Hepatocyte (in vitro differentiated cells): ENCODE measurements at regions not wholly inside any gene's neighbourhood (a gene's known extent, or its start where the extent isn't known, plus 50 kb on each side); places are given as distances from the start of the nearest gene placed in this dataset.
A peak's percentile ranks its signal among the peaks of the same experiment; 100 is the strongest.

ENCODE experiments used
- DNase-seq: peaks from one replicate; pipeline ENCODE4 v3.0.0-alpha.2; 2016; ENCODE audit warnings: low spot score
- H2AFZ ChIP-seq: fragments of 200-600 bp; sonication (generic); 2 replicates; pipeline ENCODE4 v1.6.0; 2016; ENCODE audit warnings: antibody characterized with exemption, mild to moderate bottlenecking
- H3K27ac ChIP-seq: fragments of 200-600 bp; sonication (generic); 2 replicates; pipeline ENCODE4 v1.5.1; 2016; ENCODE audit warnings: mild to moderate bottlenecking
- H3K27me3 ChIP-seq: fragments of 200-600 bp; sonication (generic); 2 replicates; pipeline ENCODE4 v1.6.1; 2016
- H3K36me3 ChIP-seq: fragments of 200-600 bp; sonication (generic); replicated peaks from 2 replicates; pipeline ENCODE4 v1.5.1; 2016; ENCODE audit warnings: low read depth; ENCODE audit not compliant: insufficient read depth
- H3K4me1 ChIP-seq: fragments of 200-600 bp; sonication (generic); 2 replicates; pipeline ENCODE4 v1.5.1; 2016; ENCODE audit warnings: mild to moderate bottlenecking, moderate library complexity; ENCODE audit not compliant: insufficient read depth
- H3K4me2 ChIP-seq: fragments of 200-600 bp; sonication (generic); 2 replicates; pipeline ENCODE4 v1.6.0; 2016
- H3K4me3 ChIP-seq: fragments of 200-600 bp; sonication (generic); 2 replicates; pipeline ENCODE4 v1.5.1; 2016; ENCODE audit warnings: mild to moderate bottlenecking
- H3K79me2 ChIP-seq: fragments of 200-600 bp; sonication (generic); 2 replicates; pipeline ENCODE4 v1.6.0; 2017; ENCODE audit warnings: mild to moderate bottlenecking
- H3K9me2 ChIP-seq: fragments of 200-600 bp; sonication (generic); replicated peaks from 2 replicates; pipeline ENCODE4 v1.6.0; 2017; ENCODE audit warnings: mild to moderate bottlenecking; ENCODE audit not compliant: insufficient read depth
- H3K9me3 ChIP-seq: fragments of 200-600 bp; sonication (generic); 2 replicates; pipeline ENCODE4 v1.5.1; 2016; ENCODE audit warnings: low read depth, mild to moderate bottlenecking
- H4K20me1 ChIP-seq: fragments of 200-600 bp; sonication (generic); 2 replicates; pipeline ENCODE4 v1.6.0; 2016; ENCODE audit warnings: mild to moderate bottlenecking; ENCODE audit not compliant: insufficient read depth, poor library complexity, severe bottlenecking
- EZH2 ChIP-seq: fragments of 200-600 bp; sonication (generic); IDR thresholded peaks from 2 replicates; pipeline ENCODE4 v1.6.1; 2016; ENCODE audit warnings: antibody characterized with exemption, mild to moderate bottlenecking, borderline replicate concordance
- EZH2phosphoT487 ChIP-seq: fragments of 200-600 bp; sonication (generic); IDR thresholded peaks from one replicate; pipeline ENCODE4 v1.6.1; 2018; ENCODE audit warnings: antibody characterized with exemption, mild to moderate bottlenecking, low read depth, moderate library complexity; ENCODE audit not compliant: unreplicated experiment, severe bottlenecking
- WGBS: methylation state at CpG from one replicate; pipeline ENCODE4 v1.1.6; 2016; ENCODE audit warnings: low lambda C conversion rate; ENCODE audit errors: missing lambda C conversion rate; 5-methylcytosine and 5-hydroxymethylcytosine counted together
- TF ChIP-seq, protein P1 (sequence below): fragments of 200-600 bp; sonication (generic); IDR thresholded peaks from 2 replicates; pipeline ENCODE4 v1.5.1; 2016; ENCODE audit warnings: antibody characterized with exemption, mild to moderate bottlenecking; ENCODE audit not compliant: poor library complexity

DNA sequence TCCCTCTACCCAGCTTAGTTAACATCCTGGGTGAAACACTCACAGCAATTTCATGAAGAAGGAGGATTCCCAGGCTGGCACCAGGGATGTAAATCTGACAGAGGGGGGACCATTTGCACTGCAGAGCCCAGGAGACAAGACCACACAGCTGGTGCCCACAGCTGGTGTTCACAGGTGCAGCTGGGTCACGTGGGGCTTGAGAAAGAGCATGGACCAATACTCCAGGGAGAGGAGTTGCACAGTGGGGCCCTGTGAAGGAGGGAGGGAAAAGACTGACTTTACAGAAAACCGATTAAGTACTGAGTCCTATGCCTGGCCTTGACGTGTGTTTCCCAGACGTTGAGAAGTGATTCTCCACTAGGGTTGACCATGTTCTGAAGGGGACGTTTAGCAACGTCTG, 1316.7 kb upstream of the TMEM132C start:
- Histone ChIP-seq H3K4me2 (no peak overlapping the region), H3K4me1 (peaks cover 4% of the 10 kb centered on the region), H3K4me3 (no peak overlapping the region), H4K20me1 (no peaks in the 10 kb centered on the region), H2AFZ (no peak overlapping the region), H3K9me2 (no peaks in the 10 kb centered on the region), H3K79me2 (no peaks in the 10 kb centered on the region), H3K36me3 (no peaks in the 10 kb centered on the region), H3K27me3 (no peaks in the 10 kb centered on the region), H3K27ac (no peak overlapping the region), H3K9me3 (no peaks in the 10 kb centered on the region)
- no peak for DNase-seq
- TF ChIP-seq, protein P1, sequence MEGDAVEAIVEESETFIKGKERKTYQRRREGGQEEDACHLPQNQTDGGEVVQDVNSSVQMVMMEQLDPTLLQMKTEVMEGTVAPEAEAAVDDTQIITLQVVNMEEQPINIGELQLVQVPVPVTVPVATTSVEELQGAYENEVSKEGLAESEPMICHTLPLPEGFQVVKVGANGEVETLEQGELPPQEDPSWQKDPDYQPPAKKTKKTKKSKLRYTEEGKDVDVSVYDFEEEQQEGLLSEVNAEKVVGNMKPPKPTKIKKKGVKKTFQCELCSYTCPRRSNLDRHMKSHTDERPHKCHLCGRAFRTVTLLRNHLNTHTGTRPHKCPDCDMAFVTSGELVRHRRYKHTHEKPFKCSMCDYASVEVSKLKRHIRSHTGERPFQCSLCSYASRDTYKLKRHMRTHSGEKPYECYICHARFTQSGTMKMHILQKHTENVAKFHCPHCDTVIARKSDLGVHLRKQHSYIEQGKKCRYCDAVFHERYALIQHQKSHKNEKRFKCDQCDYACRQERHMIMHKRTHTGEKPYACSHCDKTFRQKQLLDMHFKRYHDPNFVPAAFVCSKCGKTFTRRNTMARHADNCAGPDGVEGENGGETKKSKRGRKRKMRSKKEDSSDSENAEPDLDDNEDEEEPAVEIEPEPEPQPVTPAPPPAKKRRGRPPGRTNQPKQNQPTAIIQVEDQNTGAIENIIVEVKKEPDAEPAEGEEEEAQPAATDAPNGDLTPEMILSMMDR, result no peak
- no peak for TF ChIP-seq EZH2phosphoT487
- WGBS, result 86% methylated on average over 6 of the region's 6 CpGs

DNA sequence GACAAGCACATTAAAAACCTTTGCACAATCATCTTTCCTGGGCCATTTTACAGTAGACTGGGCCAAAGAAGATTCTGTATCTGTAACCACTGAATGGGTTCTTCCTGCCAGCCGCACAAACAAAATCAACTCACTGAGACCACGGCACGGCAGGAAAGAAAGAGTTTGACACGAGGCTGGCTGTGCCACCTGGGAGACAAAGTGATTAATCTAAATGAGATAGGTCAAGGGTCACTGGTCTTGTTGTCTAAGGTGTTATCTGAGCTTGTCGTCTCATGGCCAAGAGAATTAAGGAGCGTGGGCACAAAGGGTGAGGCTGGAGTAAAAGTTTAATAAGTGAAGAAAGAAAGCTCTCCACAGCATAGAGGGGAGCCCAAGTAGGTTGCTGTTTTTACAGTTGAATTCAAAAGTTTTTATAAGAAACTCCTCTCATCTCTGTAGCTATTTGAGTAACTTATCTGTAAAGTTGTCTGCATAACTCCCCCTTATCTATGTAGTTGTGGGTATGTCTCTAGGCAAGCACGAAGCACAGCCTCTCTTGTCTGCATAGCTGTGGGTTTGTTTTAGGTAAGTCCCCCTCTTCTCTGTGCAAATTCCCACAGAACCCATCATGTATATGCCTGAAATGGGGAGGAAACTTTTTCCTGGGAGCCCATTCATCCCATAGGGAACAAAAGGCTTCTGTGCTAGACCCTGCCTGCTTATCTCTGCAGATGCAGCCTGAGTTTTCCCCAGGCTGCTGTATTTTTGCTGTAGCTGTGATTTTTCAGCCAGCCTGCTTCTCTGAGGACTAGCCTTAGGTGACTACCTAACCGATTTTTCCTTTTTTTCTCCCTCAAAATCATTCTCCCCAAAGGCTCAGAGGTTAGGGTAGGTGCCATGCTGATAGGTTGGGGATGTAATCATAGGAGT, 1314.6 kb upstream of the TMEM132C start:
- Histone ChIP-seq H3K4me2 (peak overlapping the region; percentile 45), H3K9me2 (no peaks in the 10 kb centered on the region), H3K79me2 (no peaks in the 10 kb centered on the region), H3K27me3 (no peaks in the 10 kb centered on the region), H3K4me1 (peaks cover 4% of the 10 kb centered on the region), H2AFZ (no peak overlapping the region), H3K36me3 (no peaks in the 10 kb centered on the region), H3K9me3 (no peaks in the 10 kb centered on the region), H3K27ac (no peak overlapping the region), H4K20me1 (no peaks in the 10 kb centered on the region), H3K4me3 (no peak overlapping the region)
- no peak for TF ChIP-seq EZH2
- TF ChIP-seq, protein P1, result no peak
- TF ChIP-seq EZH2phosphoT487, result no peak
- WGBS, result 28% methylated on average over 8 of the region's 8 CpGs
- no peak for DNase-seq

DNA sequence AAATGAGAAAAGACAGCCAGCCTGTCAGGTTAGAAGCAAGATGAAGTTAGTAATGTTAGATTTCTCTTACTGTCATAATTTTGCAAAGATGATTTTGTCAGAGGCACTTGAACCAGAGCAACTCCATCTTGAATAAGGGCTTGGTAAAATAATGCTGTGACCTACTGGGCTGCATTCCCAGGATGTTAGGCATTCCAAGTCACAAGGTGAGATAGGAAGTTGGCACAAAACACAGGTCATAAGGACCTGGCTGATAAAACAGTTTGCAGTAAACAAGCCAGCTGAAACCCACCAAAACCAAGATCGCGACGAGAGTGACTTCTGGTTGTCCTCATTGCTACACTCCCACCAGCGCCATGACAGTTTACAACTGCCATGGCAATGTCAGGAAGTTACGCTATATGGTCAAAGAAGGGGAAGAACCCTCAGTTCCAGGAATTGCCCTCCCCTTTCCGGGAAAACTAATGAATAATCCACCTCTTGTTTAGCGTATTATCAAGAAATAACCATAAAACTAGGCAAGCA, 1313.5 kb upstream of the TMEM132C start:
- no peaks in the 10 kb centered on the region for H3K9me3 ChIP-seq
- TF ChIP-seq EZH2 (no peak), EZH2phosphoT487 (no peak)
- TF ChIP-seq, protein P1, result no peak
- H3K79me2 ChIP-seq, result no peaks in the 10 kb centered on the region
- 80% methylated on average over 7 of the region's 7 CpGs for WGBS
- H2AFZ ChIP-seq, result no peak overlapping the region
- H3K27me3 ChIP-seq, result no peaks in the 10 kb centered on the region
- peaks cover 4% of the 10 kb centered on the region for H3K4me1 ChIP-seq
- H3K4me2 ChIP-seq, result no peak overlapping the region
- no peak overlapping the region for H3K4me3 ChIP-seq
- no peaks in the 10 kb centered on the region for H3K36me3 ChIP-seq
- DNase-seq, result no peak
- no peaks in the 10 kb centered on the region for H4K20me1 ChIP-seq
- H3K9me2 ChIP-seq, result no peaks in the 10 kb centered on the region
- no peak overlapping the region for H3K27ac ChIP-seq
